Esophagus (tissue), 2 donors: ENCODE measurements at regions not wholly inside any gene's neighbourhood (a gene's known extent, or its start where the extent isn't known, plus 50 kb on each side); places are given as distances from the start of the nearest gene placed in this dataset.
"Not testable (repeated sequence)": the region's sequence is repeated elsewhere in the genome, so short reads cannot be mapped to it uniquely, and the experiment has no call there.

ENCODE experiments used
- H3K27ac ChIP-seq, 2 donors: one replicate each; pipeline ENCODE4 v1.5.1; 2013; ENCODE audit warnings: low read depth in 2 of 2, mild to moderate bottlenecking in 2 of 2, inconsistent platforms in 1 of 2, low read length in 1 of 2, moderate library complexity in 1 of 2
- H3K27me3 ChIP-seq, 2 donors: one replicate each; pipeline ENCODE4 v1.6.1; 2013; ENCODE audit warnings: low read length in 2 of 2, control low read depth in 1 of 2, mild to moderate bottlenecking in 1 of 2; ENCODE audit not compliant: insufficient read depth in 2 of 2, control insufficient read depth in 1 of 2
- H3K36me3 ChIP-seq, 2 donors: one replicate each; pipeline ENCODE4 v1.6.1; 2013; ENCODE audit warnings: low read length in 1 of 2; ENCODE audit not compliant: control insufficient read depth in 2 of 2, insufficient read depth in 2 of 2
- H3K4me1 ChIP-seq, 2 donors: one replicate each; pipeline ENCODE4 v1.6.1; 2013; ENCODE audit warnings: low read length in 1 of 2; ENCODE audit not compliant: control insufficient read depth in 2 of 2, insufficient read depth in 2 of 2
- H3K4me3 ChIP-seq, 2 donors: one replicate each; pipeline ENCODE4 v1.5.1; 2013; ENCODE audit warnings: low read length in 2 of 2, mild to moderate bottlenecking in 2 of 2, low read depth in 1 of 2, moderate library complexity in 1 of 2
- H3K9me3 ChIP-seq, 2 donors: one replicate each; pipeline ENCODE4 v1.6.1; 2013; ENCODE audit warnings: mild to moderate bottlenecking in 2 of 2, low read depth in 1 of 2, low read length in 1 of 2, moderate library complexity in 1 of 2; ENCODE audit not compliant: control insufficient read depth in 2 of 2, insufficient read depth in 1 of 2
- WGBS, 2 donors: extraction: QIAGEN DNeasy Blood & Tissue Kit; methylation state at CpG; one replicate each; pipeline ENCODE4 v1.1.7; 2013; 5-methylcytosine and 5-hydroxymethylcytosine counted together
- donor health status: healthy with polysubstance abuse.
- donor health status: Bipolar disorder and iron deficiency.

DNA sequence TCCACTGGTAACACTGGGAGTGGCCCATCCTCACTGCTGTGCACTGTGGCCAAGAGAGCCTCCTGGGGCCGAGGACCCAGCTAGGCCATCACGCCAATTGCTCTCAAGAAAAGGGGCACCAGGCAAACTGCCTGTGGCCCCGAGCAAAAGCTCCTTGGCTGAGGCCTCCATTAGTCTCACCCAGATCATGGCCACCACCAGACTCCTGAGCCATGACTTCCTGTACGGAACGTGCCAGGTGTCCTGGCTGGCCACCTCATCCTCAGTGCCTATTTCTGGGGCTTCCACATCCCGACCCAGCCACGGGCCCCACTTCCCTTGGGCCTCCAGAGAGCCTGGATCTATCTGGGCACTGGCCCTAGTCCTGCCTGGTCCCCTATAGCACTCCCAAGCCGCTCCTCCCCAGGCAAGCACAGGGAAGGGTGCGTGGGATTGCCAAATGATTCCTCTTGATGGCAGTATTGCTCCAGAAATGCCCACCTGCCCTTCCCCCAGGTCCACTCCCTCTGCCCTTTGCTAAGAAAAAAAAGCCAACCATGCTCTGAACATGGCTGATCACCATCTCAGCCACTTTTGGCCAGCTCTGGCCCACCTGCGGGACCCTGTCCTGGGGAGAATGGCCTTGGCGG, 212.6 kb upstream of the AGTR2 start:
- Histone ChIP-seq H3K27ac (no peak overlapping the region), H3K4me3 (no peak overlapping the region), H3K4me1 (no peaks in the 10 kb centered on the region), H3K36me3 (no peaks in the 10 kb centered on the region), H3K27me3 (peaks cover 0 to 5% of the 10 kb centered on the region in 2 donors), H3K9me3 (no peaks in the 10 kb centered on the region)
- WGBS, 2 donors, result 53 to 87% methylated on average over 11 of the region's 11 CpGs

DNA sequence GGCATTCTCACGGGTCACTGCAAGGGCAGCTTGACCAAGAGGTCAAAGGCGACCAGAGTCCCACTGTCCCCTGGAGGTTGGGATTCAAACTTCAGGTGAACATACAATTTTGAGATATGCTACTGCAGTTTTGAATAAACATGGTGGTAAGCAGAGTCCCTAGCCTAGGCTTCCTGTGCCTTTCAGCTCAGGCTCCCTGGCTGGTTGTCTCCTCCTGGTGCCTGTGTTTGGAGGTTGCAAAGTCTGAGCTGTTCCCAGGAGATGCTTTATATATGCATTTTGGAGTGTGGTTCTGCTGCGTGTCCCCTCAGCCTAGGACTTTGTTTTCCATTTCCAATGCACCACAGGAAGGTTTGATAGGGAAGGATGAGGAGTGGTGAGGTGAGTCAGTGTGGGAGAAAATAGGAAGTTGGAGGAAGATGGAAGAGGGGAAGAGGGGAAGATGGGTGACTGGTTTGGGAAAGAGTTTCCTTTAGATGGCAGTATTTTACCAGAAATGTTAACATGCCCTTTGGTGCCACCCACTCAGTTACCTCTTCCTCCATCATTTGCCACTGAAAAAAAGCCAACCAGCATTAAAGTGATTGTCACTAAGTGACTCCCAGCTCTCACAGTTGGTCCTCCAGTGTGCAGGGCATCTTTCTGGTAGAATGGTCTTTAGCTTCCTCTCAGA, 211.7 kb upstream of the AGTR2 start:
- Histone ChIP-seq H3K9me3 (no peaks in the 10 kb centered on the region), H3K4me1 (no peaks in the 10 kb centered on the region)
- 47 to 93% methylated on average over 3 of the region's 3 CpGs for WGBS, 2 donors

DNA sequence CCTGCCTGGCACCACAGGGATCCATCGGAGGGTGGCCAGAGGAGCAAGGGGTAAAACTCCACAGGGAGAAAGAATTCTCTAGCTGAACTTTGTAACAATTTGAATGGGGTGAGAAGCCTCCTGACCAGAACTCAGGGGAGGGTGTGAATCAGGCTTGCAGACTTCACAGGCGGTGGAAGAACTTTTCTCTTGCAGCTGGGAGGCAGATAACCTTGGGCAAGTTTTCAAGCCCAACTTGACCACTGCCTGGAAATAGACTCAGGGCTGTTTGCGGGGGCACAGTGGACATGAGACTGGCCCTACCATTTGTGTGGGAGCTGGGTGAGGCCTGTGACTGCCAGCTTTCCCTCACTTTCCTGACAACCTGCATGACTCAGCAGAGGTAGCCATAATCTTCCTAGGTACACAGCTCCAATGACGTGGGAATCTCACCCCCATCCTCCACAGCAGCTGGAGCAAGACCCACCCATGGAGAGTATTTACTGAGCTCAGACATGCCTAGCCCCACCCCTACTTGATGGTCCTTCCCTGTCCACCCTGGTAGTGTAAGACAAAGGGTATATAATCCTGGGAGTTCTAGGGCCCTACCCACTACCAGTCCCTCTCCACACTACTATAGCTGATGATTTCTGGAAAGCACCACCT, 210.0 kb upstream of the AGTR2 start:
- no peaks in the 10 kb centered on the region for H3K4me1 ChIP-seq
- WGBS, 2 donors, result 68 to 80% methylated on average over 4 of the region's 4 CpGs
- H3K36me3 ChIP-seq, result no peaks in the 10 kb centered on the region
- H3K4me3 ChIP-seq, result no peak overlapping the region
- H3K9me3 ChIP-seq, result no peaks in the 10 kb centered on the region
- peak overlapping the region in 1 of 2 donors; percentile 2 for H3K27ac ChIP-seq
- no peaks in the 10 kb centered on the region for H3K27me3 ChIP-seq

More for the DNA sequence above, 211.7 kb upstream of the AGTR2 start:
- Histone ChIP-seq H3K27me3 (no peaks in the 10 kb centered on the region), H3K27ac (no peak overlapping the region), H3K4me3 (no peak overlapping the region), H3K36me3 (no peaks in the 10 kb centered on the region)

DNA sequence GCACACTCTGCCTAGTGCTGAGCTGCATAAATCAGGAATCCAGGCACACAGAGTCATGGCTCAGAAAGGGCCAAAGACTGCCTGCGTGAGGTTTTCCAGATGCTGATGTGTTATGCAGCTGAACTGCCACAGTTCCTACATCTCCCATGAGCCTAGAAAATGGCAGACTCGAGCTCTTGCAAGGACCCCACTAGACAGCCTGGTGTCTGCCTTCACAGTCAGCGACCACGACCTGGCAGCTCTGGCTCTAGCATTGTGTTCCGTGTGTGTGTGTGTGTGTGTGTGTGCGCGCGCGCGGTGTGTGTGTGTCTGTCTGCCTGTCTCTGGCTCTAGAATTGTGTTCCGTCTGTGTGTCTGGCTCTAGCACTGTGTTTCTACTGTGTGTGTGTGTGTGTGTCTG, 203.6 kb upstream of the AGTR2 start:
- no peaks in the 10 kb centered on the region for H3K36me3 ChIP-seq
- no peak overlapping the region for H3K4me3 ChIP-seq
- no peaks in the 10 kb centered on the region for H3K9me3 ChIP-seq
- no peaks in the 10 kb centered on the region for H3K4me1 ChIP-seq
- no peak overlapping the region for H3K27ac ChIP-seq
- H3K27me3 ChIP-seq, result peaks cover 2 to 13% of the 10 kb centered on the region in 2 donors
- WGBS, 2 donors, result 79 to 83% methylated on average over 11 of the region's 11 CpGs

DNA sequence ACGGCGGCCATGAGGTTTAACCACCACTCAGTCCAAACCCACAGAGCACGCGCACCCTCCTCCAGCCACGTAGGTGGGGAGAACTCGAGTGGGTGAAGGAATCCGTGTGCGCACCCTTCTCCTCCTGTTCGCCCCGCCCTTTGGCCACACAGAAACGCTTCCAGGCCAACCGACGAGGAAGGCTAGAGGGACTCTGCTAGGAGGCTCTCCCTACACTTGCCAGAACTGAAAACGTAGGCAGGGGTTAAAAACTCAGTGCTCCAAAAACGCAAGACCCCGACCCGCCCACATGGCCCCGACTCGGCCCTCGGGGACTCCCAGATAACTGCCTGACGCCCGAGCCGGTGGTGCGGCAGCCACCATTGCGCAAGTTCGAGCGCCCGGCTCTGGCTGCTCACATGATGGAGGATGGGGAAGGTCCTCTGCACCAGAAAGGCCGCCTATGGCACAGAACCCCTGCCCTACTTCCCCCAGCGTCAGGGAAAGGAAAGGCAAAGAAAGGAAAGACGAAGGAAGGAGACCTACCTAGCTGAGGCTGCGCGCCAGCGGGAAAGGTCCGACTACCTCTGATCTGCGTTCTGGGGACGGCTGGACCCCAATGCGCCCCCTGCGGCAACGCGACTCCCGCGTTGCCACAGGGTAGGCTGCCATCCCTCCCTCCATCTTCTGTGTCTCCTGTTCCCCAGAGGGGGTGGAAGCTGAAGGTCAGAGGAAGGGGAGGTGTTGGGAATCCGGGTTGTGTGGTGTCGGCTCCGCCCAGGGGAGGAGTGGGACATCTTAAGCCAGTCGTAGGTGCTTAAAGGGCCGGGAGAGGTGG, 201.9 kb upstream of the AGTR2 start:
- Histone ChIP-seq H3K4me3 (peak overlapping the region; percentile 66 to 68), H3K4me1 (no peaks in the 10 kb centered on the region), H3K27me3 (peaks cover 2 to 13% of the 10 kb centered on the region in 2 donors), H3K36me3 (no peaks in the 10 kb centered on the region), H3K9me3 (no peaks in the 10 kb centered on the region), H3K27ac (no peak overlapping the region)
- 2 to 14% methylated on average over 48 of the region's 48 CpGs for WGBS, 2 donors

DNA sequence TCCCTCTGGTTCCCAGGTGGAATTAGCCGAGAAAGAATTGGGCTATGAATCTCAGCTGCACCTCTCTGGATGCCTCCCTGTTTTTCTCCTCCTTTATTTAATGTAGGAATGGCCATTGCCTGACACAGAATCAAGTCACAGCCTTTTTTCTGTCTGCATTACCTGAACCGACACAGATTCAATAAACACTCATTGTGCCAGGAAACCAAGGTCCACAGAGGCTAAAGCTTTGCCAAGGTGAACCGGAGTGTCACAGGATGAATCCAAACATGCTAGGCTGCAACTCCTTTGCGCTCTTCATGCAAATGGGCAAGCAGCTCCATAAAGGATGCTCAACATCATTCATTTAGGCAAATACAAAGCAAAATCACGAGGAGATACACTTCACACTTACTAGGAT, 199.8 kb upstream of the AGTR2 start:
- no peak overlapping the region for H3K4me3 ChIP-seq
- H3K36me3 ChIP-seq, result no peaks in the 10 kb centered on the region
- H3K27ac ChIP-seq, result no peak overlapping the region
- no peaks in the 10 kb centered on the region for H3K4me1 ChIP-seq
- WGBS, 2 donors, result 54 to 75% methylated on average over 5 of the region's 5 CpGs
- no peaks in the 10 kb centered on the region for H3K9me3 ChIP-seq
- peaks cover 2 to 13% of the 10 kb centered on the region in 2 donors for H3K27me3 ChIP-seq

DNA sequence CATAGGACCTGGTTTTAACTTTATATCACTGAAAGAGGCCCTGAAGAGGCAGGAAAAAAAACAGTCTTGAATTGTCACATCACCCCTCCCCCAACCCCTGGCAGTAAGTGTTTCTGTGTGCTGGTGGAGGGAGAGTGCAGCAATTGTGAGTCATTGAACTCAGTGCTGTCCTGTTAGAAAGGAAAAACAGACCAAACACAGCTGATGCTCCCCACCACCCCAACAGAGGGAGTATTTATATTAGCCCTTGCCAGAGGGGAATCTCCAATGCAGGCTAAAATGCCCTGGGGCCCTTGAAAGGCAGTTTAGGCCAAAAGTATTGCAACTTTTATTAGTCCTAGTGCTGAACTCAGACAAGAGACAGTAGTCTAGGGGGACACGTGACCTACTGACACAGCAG, 197.8 kb upstream of the AGTR2 start:
- WGBS, 2 donors, result 45 to 87% methylated on average over 1 of the region's 1 CpG
- Histone ChIP-seq H3K4me3 (no peak overlapping the region), H3K9me3 (no peaks in the 10 kb centered on the region), H3K4me1 (no peaks in the 10 kb centered on the region), H3K36me3 (no peaks in the 10 kb centered on the region), H3K27me3 (peaks cover 2 to 13% of the 10 kb centered on the region in 2 donors), H3K27ac (no peak overlapping the region)

DNA sequence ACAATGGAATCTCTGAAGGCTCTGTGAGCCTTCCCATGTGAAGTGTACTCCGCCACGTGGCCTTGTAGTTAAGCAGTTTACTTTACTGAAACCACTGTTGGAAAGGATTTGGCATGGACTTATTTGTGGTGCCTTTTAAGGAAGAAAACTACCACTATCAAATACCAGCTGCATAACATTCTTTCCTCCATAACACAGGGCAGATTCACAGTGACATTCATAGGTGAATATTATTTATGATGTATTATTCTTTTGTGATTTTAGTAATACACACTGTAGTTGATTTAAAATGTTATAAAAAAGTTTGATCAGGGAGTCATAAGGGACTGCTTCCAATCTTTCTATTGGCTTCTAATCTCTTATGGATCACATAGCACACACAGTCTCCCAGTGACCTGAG, 192.5 kb upstream of the AGTR2 start:
- H3K4me1 ChIP-seq, result no peaks in the 10 kb centered on the region
- no peaks in the 10 kb centered on the region for H3K9me3 ChIP-seq
- H3K27me3 ChIP-seq, result peaks cover 0 to 3% of the 10 kb centered on the region in 2 donors
- no peak overlapping the region for H3K27ac ChIP-seq
- WGBS, 2 donors, result 38 to 58% methylated on average over 2 of the region's 2 CpGs
- H3K4me3 ChIP-seq, result no peak overlapping the region
- no peaks in the 10 kb centered on the region for H3K36me3 ChIP-seq

DNA sequence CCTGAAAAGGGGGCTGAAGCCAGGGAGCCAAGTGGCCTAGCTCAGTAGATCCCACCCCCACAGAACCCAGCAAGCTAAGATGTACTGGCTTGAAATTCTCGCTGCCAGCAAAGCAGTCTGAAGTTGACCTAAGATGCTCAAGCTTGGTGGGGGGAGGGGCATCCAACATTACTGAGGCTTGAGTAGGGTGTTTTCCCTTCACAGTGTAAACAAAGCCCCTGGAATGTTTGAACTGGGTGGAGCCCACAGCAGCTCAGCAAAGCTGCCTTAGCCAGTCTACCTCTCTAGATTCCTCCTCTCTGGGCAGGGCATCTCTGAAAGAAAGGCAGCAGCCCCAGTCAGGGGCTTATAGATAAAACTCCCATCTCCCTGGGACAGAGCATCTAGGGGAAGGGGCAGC, 187.4 kb upstream of the AGTR2 start:
- H3K9me3 ChIP-seq, H3K27me3 ChIP-seq: not testable (repeated sequence)
- 43 to 71% methylated on average over 1 of the region's 1 CpG for WGBS, 2 donors

More for the DNA sequence above, 187.4 kb upstream of the AGTR2 start:
- H3K27ac ChIP-seq, H3K36me3 ChIP-seq, H3K4me1 ChIP-seq, H3K4me3 ChIP-seq: not testable (repeated sequence)
